Suppressor macrophage treated with lipopolysaccharide for 1 hour (primary cell): ENCODE measurements at regions not wholly inside any gene's neighbourhood (a gene's known extent, or its start where the extent isn't known, plus 50 kb on each side); places are given as distances from the start of the nearest gene placed in this dataset.

Source experiments
- DNase-seq, 3 donors: peaks; one replicate each; pipeline ENCODE4 v3.0.0-alpha.2; 2020 to 2022

DNA sequence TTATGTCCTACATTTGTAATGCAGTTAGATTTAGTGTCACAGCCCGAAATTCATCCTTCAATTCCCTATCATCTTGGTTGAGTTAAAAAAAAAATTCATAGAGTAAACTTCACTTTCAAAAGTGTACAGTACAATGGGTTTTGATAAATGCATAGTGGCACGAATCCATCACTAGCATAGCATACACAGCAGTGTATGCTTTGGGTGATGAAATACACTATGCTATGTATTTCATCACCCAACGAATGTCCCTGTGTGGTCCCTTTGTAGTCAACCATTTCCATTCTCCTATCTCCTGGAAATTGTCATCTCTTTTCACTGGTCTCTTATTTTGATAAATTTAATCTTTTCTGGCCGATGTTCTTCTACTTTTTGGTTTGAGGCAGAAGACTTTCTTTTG lies 129.4 kb upstream of the BASP1 start:
- DNase-seq = no peak

GRCh38 chr5:17089001-17089400 lies 128.4 kb upstream of the BASP1 start:
- no peak for DNase-seq

- DNase-seq = no peak
Observed at GRCh38 chr5:17089690-17090089, 127.7 kb upstream of the BASP1 start.

DNA sequence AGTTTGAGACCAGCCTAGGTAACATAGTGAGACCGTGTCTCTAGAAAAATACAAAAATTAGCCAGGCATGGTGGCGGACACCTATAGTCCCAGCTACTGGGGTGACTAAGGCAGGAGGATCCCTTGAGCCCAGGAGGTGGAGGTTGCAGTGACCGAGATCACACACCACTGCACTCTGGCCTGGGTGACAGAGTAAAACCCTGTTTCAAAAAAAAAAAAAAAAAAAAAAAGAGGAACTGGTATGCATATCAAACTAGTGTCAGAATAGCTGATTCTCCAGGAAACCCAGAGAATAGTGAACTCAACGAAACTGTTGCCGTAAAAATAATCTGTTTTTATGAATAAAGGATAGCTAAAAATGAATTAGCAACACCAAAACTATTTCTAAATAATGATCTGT lies 126.6 kb upstream of the BASP1 start:
- DNase-seq = peak; percentile 17 to 47 (median 44)

DNA sequence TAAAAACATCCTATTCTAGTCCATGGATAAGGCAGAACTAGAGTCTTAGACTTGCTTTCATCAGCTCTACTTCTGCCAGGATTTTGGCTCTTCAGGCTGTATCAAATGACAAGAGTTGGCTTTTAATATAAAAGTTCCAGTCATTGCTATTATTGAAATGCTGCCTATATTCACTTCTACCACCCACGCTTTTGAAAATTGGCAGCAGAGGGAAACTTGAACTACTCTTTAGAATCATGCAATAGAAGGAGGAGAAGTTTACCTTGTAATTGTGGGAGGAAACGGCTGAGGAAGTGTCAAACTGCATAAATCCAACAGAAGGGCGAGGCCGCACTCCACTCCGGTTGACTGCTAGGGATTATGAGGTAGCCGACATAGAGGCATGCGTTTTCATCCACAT lies 122.6 kb upstream of the BASP1 start:
- peak in 2 of 3 donors; percentile 17 to 20 for DNase-seq

DNA sequence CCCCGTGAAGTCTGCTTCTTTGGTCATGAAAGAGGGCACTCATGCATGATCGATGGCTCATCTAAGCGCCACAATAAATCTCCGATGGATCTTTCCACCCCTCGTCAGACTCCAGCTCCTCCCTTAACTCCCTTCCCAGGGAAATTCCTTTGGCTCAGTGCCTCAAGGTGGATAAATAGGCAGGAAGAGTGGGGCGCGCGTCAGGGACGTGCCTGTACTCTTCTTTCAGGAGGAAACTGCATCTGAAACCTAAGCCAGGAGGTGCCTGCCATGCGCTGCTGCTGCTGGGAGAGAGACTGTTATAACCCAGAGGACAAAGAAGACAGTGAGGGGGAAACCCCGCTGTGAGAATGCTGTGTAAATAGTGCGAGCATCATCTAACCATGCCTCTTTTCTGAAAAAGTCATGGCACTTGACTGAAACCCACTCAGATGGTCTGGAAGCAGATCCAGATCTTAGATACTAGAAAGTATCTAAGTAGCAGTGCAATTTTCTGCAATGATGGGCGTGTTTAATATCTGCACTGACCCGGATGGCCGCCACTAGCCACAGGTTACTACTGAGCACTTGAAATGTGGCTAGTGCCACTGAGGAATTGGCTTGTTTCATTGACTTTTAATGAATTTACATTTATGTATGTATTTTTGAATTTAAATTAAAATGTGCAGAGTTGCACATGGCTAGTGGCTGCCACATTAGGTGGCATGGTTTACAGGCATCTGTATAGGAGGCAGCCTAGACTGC lies 120.3 kb upstream of the BASP1 start:
- DNase-seq = no peak

DNA sequence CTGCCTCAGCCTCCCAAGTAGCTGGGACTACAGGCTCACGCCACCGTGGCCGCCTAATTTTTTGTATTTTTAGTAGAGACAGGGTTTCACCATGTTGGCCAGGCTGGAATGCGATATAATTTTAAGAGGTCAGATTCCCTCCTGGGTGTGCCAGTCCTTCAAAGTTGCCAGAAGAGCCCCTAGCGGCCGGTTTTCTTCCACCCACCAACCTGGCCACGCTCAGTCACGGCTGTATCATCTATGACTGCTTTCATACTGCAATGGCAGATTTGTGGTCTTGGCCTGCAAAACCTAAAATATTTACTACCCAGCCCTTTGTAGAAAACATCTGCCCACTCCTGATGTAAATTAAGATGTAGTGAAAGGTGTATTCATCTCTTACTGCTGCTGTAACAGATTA lies 117.5 kb upstream of the BASP1 start:
- DNase-seq = no peak

DNA sequence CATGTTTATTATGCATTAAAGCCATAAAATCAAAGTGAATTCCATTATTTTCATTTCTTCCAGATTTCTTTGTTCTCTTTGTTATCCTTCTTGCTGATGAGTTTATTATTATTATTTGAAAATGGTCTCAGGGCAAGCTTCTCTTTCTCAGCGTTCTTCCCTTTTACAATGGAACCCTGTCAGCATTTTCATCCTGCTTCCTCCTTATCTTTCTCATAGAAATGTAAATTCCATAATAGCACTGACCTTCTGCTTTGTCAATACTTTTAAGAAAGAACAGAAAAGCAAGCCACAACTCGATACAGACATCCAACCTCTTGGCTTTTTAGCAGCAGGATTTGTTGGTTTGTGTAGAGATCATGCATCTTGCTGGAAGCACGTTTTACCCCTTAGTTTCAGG lies 114.0 kb upstream of the BASP1 start:
- peak; percentile 39 to 63 (median 63) for DNase-seq

- peak; percentile 29 to 49 (median 36) for DNase-seq
Observed at GRCh38 chr5:17105744-17106418, 111.5 kb upstream of the BASP1 start.

GRCh38 chr5:17106521-17106920 lies 110.9 kb upstream of the BASP1 start:
- DNase-seq = no peak

DNA sequence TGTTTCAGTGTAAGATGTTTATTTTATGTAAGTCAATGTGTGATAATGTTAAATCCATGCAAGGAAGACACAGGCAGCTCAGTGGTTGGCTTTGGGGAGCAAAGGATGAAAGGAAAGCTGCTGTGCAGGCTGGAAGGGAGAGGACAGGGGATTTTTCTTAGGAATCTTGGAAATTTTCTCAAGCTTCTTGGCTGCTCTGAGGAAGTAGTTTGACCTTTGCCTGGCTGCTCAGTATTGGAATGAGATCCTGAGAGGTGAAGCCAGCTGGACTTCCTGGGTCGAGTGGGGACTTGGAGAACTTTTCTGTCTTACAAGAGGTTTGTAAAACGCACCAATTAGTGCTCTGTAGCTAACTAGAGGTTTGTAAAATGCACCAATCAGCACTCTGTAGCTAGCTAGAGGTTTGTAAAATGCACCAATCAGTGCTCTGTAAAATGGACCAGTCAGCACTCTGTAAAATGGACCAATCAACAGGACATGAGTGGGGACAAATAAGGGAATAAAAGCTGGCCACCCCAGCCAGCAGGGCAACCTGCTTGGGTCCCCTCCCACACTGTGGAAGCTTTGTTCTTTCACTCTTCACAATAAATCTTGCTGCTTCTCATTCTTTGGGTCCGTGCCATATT lies 105.2 kb upstream of the BASP1 start:
- DNase-seq = peak; percentile 44 to 60 (median 53)

DNA sequence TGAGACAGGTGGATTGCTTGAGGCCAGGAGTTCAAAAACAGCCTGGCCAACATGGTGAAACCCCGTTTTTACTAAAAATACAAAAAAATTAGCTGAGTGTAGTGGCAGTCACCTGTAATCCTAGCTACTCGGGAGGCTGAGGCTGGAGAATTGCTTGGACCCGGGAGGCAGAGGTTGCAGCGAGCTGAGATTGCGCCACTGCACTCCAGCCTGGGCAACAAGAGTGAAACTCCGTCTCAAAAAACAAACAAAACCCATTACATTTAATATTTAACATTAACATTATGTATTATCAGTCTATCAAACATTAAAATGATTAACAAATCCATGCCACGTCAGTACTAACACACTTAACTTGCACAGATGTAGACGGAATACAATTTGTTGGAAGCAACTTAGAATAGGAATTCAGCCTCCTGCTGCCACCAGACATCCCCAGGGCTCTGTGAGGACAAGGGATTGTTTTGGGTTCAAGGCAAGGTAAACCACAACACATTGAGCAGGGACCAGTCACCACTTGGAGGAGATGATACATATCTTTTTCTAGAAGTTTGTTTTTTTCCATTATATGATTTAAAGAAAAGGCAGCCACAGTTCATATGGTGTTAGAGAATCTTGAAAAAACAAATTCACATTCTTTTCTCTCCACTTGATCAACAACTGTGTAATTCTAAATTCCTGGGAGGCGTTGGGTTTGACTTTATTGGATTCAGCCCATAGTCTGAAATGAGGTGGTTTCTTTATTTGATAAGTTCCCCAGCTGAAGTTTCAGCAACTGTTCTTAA lies 104.1 kb upstream of the BASP1 start:
- no peak for DNase-seq

- no peak for DNase-seq
Observed at GRCh38 chr5:17114233-17114632, 103.2 kb upstream of the BASP1 start.

GRCh38 chr5:17114715-17115599 lies 102.5 kb upstream of the BASP1 start:
- DNase-seq = no peak

DNA sequence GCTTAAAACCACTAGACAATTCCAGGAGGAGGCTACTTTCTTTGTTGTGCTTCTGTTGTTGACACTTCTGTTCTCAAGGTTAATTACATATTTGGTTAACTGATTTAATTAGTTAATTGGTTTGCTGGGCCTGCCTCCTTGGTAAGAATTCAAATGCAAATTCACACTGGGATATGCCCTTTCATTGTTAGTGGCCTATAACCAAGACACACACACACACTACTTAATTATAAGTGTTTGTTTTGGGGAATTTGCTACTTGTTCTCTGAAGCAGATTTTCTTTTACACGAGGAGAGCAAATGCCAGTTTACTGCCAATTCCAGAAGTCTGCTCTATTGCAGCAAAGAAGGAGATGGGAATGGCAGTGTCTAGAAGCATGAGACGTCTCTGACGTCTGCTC lies 101.6 kb upstream of the BASP1 start:
- DNase-seq = no peak

- peak; percentile 94 to 100 (median 98) for DNase-seq
Observed at GRCh38 chr5:17118631-17119030, 98.8 kb upstream of the BASP1 start.

- DNase-seq = no peak
Observed at GRCh38 chr5:17120209-17120608, 97.2 kb upstream of the BASP1 start.

DNA sequence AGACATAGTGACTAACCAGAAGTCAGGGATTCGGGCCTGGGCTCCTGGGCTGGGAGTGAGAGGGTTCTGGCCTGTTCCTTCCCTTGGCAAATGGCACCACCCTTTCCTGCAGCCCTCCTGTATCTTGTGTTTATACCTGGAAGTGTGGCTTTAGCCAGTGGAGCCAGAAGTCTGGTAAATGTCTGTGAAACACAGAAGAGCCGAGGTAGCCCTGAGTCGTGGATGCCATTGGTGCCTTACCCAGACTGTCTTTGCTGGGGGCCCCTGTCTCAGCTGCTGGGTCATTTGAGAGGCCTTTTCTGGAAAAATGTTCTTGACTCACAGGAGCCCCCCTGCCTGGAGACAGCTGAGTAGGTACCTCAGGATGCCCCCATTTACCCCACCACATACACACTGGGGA lies 95.7 kb upstream of the BASP1 start:
- no peak for DNase-seq

DNA sequence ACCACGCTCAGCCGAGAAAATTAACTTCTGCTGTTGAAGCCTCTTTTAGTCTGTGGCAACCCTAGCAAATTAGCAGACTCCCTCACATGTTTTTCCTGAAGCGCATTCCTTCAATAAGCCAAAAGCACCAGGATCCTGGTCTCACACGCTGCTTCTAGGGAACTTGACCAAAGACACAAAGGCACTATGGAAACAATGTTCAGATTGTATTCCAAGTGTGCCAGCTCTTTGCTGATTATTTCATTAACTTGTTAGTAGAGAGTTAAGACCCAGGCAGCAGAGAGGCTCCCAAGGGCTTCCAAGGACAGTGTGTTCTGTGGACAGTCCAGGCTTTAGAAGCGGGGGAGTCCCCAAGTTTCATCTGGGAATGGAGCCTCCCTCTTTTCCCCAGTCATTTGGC lies 94.4 kb upstream of the BASP1 start:
- no peak for DNase-seq

DNA sequence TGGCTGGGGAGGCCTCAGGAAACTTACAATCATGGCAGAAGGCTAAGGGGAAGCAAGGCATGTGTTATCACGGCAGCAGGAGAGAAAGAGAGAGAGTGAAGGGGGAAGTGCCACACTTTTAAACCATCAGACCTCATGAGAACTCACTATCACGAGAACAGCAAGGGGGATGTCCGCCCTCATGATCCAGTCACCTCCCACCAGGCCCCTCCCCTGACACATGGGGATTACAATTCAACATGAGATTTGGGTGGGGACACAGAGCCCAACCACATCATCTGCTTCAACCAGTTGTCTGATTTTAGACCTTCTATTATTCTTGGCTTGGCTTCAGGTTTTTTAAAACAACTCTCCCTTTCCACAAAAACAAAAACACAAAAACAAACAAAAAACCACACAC lies 93.7 kb upstream of the BASP1 start:
- DNase-seq = peak in 2 of 3 donors; percentile 26 to 32

DNA sequence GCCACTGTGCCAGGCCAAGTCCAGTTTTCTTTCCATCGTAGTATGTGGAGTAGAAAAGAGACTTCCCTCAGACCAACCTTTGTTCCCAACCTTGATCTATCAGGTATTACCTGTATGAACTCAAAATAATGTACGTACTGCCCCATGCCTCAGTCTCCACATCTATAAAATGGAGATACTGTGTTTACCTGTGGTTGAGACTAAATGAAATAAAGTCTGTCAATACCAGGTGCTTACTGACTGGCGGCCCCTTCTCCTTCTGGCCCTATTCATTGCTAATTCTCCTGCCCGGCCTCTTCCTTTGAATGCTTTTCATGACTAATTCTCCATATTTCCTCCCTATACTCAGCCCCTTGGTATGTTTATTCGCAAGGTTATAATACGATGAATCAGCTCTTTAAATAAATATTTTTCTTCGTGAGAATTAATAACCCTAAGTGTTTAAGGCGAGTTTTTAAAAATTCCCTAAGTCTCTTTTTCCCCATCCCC lies 89.6 kb upstream of the BASP1 start:
- DNase-seq = no peak
